Activated gamma-delta T cell treated with anti-CD3 and anti-CD28 coated beads, Interleukin-2, amount 50 U/mL, for 16 hours (primary cell): ENCODE measurements at regions not wholly inside any gene's neighbourhood (a gene's known extent, or its start where the extent isn't known, plus 50 kb on each side); places are given as distances from the start of the nearest gene placed in this dataset.
"Not testable (repeated sequence)": the region's sequence is repeated elsewhere in the genome, so short reads cannot be mapped to it uniquely, and the experiment has no call there.

Source experiments
- DNase-seq: peaks from one replicate; pipeline ENCODE4 v3.0.0-alpha.2; 2020; ENCODE audit warnings: low read depth

DNA sequence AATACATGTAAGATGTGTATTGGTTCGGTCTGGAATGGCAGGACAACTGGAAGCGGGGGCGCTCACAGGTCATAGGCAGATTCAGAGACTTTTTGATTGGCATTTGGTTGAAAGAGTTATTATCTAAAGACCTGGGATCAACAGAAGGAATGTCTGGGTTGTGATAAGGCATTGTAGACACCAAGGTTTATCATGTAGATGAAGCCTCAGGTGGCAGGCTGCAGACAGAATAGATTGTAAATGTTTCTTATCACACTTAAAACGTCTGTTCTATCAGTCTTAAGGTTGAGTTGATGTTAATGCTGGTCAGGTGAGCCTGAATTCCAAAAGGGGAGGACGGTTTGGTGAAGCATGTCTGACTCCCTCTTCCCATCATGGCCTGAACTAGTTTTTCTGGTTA lies 295.9 kb upstream of the PROK2 start:
- no peak for DNase-seq

DNA sequence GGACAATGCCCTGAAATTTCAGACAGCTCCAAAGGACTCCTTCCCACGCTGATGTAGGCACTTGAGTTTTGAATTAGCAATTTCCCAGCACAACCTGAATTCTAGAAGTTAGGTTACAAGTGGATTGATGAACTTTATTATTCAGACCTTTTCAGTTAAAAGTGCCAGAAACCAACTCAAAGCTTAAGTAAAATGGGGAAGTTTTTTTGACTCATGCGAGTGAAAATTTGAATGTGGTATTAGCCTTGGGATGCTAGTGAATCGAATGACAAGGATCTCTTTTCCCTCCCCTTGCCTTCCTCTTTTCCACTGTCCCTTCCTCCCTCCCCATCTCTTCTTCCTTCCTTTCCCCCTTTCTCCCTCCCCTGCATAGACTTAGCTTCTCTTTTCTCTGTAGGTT lies 295.1 kb upstream of the PROK2 start:
- no peak for DNase-seq

DNA sequence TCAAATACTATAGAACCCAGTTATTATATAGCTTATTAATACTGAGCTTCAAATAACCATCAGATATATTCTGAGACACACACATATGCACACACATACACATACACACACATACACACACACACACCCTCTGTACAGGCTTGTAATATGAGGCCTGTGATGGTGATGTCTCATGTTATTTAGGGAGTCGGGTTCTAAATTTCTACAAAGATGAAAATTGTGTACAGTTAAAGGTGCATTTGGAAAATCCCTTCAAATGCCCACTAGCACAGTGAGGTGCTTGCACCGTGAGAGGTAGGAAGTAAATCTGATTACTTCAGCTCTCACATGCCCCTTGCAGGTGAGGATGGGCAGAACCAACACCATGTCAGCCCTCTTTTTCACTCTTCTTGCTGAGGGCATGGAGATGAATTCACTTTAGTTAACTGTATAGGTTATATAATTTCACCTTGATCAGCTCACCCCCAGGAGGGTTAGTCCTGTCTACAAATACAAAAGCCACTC lies 294.5 kb upstream of the PROK2 start:
- no peak for DNase-seq

DNA sequence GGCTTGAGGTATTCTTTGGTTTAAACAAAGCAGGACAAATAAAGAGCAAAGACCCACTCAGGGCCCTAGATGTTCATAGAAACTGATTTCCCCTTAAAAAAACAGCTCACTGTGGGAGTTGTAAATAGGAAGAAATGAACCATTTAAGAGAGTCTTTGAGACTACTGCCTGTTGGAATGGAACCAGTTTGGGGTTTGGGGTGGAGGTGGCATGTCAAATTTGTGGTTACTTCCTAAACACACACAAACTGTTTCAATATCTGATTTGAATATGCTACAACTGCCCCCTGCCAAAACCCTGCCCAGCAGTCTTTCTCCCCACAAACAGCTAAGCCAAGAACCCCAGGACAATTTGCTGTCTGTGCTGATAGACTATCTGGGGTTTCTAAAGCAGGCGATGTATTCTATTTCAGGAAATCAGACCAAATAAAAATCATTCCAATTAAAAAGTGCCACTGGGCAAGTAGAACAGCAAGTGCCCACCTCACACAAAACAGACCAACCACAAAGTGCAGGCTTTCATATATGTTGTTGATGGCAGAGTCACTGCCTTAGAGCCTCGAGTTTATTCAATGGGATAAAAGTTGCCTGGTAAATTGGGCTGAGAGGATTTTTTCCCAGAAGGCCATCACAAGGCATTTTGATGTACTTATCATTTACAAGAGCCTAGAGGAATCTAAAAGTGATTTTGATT lies 293.9 kb upstream of the PROK2 start:
- no peak for DNase-seq

DNA sequence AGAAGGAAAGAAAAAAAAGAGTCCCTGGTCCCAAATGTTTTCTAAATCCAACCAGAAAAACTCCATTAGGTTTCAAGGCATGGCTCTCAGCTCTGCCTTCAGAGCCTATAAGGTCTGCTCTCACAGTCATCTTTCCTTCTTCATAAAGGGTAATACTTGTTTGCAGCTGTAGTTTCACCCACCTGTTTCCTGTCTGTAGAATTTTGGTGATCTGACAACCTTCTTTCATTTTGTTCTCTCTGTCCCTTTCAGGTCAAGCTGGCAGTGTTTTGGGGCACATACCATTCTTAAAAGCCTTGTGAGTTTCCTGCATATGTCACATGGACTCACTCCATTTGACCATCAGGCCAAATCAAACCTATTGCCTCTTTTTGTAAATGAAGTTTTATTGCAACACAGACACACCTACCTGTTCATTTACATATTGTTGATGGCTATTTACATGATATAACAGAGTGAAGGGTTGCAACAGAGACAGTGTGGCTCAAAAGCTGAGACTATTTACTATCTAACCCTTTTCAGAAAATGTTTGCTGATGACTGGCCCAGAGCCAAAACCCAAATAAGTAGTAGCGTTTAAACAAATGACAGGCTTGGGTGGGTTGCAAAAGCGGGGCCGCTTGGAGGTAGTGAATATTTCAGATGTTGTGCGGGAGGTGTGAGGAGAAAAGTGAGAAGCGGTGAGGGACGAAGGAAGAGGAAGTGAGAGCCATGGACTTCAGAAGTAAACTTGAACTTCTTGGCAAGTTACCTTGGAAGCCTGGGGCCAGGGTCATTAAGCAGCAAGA lies 292.7 kb upstream of the PROK2 start:
- DNase-seq = no peak

DNA sequence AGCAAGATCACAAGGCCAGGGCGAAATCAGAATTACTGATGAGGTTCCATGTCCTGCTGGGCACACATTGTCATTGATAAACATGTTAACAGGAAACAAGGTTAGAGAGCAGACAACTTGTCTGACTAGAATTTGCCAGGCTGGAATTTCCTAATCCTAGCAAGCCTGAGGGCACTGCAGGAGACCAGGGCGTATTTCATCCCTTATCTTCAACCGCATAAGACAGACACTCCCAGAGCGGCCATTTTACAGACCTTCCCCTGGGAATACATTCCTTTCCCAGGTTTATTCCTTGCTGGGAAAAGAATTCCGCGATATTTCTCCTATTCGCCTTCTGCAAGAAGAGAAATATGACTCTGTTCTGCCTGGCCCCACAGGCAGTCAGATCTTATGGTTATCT lies 290.9 kb upstream of the PROK2 start:
- DNase-seq = not testable (repeated sequence)

DNA sequence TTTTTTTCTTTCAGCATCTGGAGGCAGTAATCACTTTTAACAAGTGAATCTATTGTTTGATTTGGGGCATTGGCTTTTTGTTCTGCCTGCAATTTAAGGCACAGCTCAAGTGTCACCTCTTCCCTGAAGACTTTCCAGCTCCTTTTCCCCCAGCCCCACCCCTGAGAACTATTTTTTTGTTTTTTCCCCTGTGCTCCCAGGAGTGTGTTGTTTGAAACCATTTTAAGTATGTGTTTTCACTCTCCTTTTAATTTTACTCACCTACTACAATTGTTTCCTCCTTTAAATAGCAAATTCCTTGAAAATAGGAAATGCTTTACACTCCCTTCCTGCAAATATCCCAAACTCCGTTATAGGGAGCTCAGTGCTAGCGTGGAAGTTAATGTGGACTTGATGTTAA lies 286.7 kb upstream of the PROK2 start:
- DNase-seq = no peak

DNA sequence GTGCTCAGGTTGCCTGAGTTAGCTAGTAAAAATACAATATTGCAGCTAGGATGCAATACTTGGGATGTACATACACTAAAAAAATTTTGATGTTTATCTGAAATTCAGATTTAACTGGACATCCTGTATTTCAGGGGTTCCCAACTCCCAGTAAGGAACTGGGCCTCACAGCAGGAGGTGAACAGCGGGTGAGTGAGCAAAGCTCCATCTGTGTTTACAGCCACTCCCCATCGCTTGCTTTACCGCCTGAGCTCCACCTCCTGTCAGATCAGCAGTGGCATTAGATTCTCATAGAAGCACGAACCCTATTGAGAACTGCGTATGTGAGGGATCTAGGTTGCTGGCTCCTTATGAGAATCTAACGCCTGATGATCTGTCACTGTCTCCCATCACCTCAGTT lies 285.1 kb upstream of the PROK2 start:
- no peak for DNase-seq

DNA sequence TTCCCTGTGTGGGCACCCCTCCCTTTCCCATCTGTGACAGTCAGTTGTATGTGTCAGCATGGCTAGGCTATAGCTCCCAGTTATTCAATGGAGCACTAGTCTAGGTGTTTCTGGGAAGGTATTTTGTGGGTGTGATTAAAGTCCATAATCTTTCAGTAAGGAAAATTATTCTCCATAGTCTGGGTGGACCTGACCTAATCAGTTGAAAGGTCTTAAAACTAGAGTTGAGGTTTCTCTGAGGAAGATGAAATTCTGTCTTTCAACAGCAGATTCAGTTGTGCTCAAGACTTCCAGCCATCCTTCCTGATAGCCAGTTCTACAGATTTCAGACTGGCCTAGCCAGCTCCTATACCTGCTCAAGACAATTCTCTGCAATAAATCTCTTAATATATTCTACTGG lies 284.6 kb upstream of the PROK2 start:
- no peak for DNase-seq

DNA sequence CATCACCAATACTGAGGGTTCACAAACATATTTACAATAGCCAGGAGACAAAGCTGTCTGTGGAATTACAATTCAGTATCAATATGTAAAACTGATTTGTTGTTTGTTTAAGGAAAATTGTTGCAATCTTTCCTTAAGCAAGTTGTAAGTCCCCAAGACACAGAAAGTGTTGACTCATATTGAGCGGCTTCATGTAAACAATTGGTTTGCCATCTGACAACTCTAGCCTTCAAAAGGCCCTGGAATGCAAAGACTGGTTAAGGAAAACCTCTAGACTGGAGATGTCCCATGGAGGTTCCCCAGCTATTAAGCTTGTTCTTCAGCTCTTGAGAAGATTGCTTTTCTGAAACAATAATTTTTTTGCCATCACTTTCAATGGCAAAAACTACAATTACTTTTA lies 283.7 kb upstream of the PROK2 start:
- DNase-seq = no peak

DNA sequence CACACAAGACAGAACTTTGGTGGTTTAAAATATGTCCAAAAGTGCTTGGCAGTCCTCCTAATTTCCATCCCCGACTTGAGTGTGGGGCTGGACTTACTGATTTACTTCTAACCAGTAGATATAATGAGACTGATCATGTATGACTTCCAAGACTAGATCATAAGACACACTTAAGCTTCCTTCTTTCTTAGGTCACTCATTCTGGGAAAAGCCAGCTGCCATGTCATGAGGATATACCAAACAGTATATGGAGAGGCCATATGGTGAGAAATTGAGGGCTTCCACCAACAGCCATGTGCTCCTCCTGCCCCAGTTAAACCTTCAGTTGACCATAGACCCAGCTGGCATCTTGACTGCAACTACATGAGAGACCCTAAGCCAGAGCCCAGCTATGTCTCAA lies 282.8 kb upstream of the PROK2 start:
- DNase-seq = no peak

DNA sequence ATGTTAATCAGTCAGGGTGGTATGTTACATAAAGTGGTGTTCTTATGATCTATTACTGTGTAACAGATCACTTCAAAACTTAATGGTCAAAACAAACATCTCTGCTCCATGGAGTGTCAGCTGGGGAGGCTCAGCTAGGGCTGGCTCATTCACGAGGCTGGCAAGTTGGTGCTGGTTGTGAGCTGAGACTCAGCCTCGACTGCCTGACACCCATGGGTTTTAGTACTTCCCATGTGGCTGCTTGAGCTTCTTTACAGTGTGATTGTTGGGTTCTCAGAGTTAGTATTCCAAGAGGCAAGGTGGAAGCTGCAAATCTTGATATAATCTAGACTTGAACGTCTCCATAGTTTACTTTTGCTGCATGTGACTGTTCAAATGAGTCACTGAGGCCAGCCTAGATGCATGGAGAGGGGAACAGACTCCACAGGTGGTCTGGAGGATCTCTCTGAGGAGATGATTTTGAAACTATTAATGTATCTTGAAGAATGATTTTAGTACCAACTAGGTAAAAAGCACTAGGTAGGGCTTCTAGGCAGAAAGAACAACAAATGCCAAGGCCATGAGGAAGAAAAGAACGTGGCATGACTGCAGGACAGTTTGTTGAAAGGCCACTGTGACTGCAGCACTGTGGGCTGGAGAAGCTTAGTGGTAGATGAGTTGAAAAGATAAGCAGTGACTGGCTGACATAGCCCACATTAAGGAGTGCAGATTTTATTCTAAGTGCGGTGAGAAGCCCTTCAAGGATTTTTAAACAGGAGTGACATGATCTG lies 281.1 kb upstream of the PROK2 start:
- DNase-seq = no peak

DNA sequence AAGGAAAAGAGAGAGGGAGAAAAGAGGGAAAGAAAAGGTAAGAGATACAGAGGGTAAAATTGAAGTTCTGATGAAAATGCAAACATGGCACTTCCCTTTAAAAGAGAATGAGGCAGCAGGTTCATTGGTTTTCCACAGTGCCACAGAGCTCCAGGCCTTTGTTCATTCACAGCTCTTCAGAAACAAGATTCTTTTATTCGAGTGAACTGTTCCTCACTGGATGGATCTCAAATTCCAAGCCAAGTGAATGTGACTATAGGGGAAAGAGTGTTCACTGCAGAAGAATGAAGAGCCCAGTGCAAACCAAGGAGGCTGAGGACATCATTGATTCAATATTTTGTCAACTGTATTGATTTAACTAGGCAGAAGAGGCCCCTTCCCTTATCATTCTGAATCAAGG lies 280.3 kb upstream of the PROK2 start:
- DNase-seq = no peak

DNA sequence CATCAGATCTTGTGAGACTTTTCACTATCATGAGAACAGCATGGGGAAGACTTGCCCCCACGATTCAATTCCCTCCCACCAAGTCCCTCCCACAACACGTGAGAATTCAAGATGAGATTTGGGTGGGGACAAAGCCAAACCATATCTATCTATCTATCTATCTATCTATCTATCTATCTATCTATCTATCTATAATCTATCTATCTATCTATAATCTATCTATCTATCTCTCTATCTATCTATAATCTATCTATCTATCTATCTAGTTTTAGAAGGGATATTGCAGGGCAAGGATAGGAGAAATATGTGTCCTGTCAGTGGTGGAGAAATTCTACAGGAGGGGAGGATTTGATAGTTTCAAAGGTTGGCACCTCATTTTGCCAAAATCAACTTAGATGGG lies 279.8 kb upstream of the PROK2 start:
- DNase-seq = not testable (repeated sequence)

DNA sequence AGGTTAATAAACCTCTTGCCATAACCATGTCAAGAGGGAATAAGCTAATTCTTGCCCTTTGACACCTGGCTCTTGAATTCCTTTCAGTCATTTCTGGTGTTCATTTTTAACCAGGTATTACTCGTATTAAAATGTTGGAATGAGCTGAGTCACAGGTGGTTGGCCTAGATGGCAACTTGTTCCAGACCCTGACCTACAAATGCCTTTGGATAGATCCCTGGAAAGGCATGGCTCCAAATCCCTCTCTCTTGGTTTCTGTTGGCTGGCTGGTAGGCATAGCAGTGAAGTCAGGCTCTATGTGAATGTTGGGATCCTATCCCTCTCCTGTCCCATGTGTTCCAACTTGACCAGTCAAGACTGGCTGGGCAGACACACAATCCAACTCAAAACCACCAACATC lies 277.1 kb upstream of the PROK2 start:
- DNase-seq = no peak

DNA sequence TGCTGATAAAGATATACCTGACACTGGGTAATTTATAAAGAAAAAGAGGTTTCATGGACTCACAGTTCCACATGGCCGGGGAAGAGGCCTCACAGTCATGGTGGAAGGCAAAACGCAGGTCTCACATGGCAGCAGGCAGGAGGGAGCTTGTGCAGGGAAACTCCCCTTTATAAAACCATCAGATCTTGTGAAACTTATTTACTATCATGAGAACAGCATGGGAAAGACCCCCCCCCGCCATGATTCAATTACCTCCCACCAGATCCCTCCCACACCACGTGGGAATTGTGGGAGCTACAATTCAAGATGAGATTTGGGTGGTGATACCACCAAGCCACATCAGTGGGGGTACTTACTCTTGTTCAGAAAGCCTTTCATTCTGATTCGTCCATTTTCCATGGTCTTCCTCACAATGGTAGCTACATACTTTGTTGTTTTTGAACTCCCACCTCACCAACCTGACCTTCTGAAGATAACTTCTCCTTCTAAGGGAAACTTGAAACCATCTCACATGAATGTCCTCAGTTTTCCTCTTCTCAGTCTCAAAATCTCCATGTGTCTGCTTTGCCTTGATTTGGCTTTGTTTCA lies 275.6 kb upstream of the PROK2 start:
- DNase-seq = no peak

DNA sequence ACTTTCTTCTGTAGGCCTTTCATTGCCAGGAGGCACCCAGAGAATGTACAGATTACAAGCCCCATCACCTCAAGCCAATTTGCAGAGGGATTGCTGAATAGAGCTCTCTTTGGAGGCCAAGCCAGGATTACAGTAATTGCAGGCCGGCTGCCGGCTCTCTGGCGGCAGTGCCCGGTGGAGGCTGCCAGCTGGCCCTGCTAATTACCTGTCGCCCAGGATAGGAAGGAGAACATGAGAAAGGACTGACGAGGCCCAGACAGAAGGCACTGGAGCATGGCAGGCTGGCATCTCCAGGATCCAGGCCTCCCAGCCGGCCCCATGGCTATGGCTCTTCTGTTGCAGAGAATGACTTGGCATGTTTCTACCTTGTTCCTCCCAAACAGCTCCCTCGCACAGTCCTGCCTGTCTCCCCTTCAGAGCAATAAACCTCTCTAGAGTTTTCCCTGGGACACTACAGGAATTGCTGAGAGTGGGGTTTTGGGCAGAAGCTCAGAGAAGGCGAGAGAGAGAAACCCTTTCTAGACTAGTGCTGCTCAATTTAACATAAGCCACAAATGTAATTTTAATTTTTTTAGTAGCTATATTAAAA lies 273.6 kb upstream of the PROK2 start:
- DNase-seq = no peak

DNA sequence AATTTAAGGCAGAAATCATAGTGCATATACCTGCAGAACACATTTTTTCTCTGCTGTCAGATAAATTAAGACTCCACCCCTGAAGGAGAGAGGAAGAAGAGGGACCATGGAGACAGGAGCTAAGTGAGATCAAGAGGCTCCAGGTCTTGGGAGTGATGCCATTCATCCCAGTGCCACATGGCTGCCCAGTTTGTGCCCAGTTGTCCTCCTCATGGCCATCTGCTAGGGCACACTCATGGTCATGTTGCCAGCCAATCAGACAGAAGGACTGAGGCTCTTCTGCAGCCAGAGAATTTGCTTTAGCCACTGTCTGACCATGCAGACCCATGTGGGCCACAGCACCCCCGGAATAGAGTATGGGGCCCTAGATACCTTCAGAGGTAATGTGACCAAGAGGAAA lies 270.5 kb upstream of the PROK2 start:
- no peak for DNase-seq

DNA sequence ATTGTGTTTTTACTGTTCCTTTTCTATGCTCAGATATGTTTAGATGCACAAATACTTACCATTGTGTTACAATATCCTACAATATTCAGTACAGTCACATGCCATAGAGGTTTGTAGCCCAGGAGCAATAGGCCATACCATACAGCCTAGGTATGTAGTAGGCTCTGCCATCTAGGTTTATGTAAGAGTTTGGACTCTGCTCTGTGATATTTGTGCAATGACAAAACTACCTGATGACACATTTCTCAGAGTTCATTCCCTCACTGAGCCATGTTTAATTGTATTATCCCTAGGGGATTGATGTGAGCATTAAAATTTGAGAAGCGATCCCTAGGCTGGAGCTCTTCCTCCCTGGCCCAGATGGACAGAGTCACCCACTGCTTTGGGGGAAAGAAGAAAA lies 270.0 kb upstream of the PROK2 start:
- no peak for DNase-seq

DNA sequence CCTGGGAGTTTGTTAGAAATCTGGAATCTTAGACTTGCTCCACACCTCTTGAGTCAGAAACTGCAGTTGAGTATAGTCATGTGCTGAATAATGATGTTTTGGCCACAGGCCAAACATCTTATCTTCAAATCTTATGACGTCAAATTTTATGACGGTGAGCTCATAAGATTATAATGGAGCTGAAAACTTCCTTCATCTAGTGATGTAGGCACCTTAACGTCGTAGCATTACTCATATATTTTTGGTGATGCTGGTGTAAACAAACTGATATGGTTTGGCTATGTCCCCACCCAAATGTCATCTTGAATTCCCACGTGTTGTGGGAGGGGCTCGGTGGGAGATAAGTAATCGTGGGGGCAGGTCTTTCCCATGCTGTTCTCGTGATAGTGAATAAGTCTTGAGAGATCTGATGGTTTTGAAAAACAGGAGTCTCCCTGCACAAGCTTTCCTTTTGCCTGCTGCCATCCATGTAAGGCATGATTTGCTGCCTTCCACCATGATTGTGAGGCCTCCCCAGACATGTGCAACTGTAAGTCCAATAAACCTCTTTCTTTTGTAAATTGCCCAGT lies 268.0 kb upstream of the PROK2 start:
- no peak for DNase-seq

DNA sequence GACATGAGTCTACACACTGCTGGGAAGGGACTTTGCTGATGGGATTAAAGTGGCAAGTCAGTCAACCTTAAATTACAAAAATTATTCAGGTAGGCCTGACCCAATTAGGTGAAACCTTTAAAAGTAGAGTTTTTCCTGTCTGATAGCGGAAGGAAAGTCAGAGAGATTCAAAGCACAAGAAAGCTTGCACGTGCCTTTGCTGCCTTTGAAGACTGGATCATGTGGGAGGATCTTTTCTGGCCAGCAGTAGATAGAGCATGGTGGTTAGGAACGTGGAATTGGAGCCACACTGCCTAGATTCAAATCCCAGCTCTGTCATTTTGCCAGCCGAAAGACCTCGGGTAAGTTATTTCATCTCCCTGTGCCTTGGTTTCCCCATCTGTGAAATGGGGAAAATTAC lies 265.8 kb upstream of the PROK2 start:
- DNase-seq = no peak
